ENCODE measurements at regions not wholly inside any gene's neighbourhood (a gene's known extent, or its start where the extent isn't known, plus 50 kb on each side); places are given as distances from the start of the nearest gene placed in this dataset.

GRCh38 chr5:114940709-114941108 lies 229.0 kb downstream of the TRIM36 start:
- no peak overlapping the region for H3K9ac ChIP-seq (ENCODE audit: insufficient read depth in 1 of 2, low read length in 2 of 2)
- H3K27me3 ChIP-seq (ENCODE audit: control insufficient read depth in 3 of 3, insufficient read depth in 3 of 3, low read length in 2 of 3), result no peaks in the 10 kb centered on the region
- no peak for TF ChIP-seq CTCF (IDR thresholded peaks at IDR 0.05; ENCODE audit: control extremely low read depth, extremely low read depth)
- no peaks in the 10 kb centered on the region for H3K36me3 ChIP-seq (ENCODE audit: control insufficient read depth in 4 of 4, insufficient read depth in 4 of 4, low read length in 4 of 4)
- 66 to 83% methylated on average over 1 of the region's 1 CpG for WGBS, 2 donors
- no peak overlapping the region for H3K4me3 ChIP-seq
- DNase-seq, result no peak
- peaks cover 2 to 9% (median 6%) of the 10 kb centered on the region in 4 donors for H3K9me3 ChIP-seq (ENCODE audit: control insufficient read depth in 4 of 4, insufficient read depth in 3 of 4, low read length in 3 of 4)
- ATAC-seq (ENCODE audit: insufficient read depth, low FRiP score), result no peak
- H3K27ac ChIP-seq (ENCODE audit: low read depth in 1 of 2, low read length in 1 of 2), result no peak overlapping the region
- no peaks in the 10 kb centered on the region for H3K4me1 ChIP-seq (ENCODE audit: control insufficient read depth in 5 of 5, insufficient read depth in 5 of 5, low read length in 5 of 5)

DNA sequence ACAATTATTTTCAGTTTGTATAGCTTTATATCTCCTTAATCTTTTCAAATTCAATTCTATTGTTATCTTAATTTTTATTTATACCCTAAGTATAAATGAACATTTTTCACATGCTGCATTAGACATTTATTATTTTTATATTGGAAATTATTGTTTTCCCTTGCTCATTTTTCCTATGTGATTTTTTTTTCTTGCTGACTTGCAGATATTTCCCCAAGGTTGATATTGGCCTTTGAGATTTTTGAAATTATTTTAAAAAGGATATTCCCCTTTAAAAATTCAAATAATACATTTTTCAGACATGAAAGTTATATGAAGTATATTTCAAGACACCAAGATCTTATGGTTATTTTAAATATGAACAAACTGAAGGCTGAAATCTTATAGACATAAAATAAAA lies 234.2 kb downstream of the TRIM36 start:
- Histone ChIP-seq H3K9me3 (ENCODE audit: control insufficient read depth in 4 of 4, insufficient read depth in 3 of 4, low read length in 3 of 4) (peaks cover 0 to 9% (median 5%) of the 10 kb centered on the region in 4 donors), H3K36me3 (ENCODE audit: control insufficient read depth in 4 of 4, insufficient read depth in 4 of 4, low read length in 4 of 4) (no peaks in the 10 kb centered on the region), H3K27ac (ENCODE audit: low read depth in 1 of 2, low read length in 1 of 2) (no peak overlapping the region), H3K27me3 (ENCODE audit: control insufficient read depth in 3 of 3, insufficient read depth in 3 of 3, low read length in 2 of 3) (no peaks in the 10 kb centered on the region), H3K4me3 (no peak overlapping the region), H3K9ac (ENCODE audit: insufficient read depth in 1 of 2, low read length in 2 of 2) (no peak overlapping the region), H3K4me1 (ENCODE audit: control insufficient read depth in 5 of 5, insufficient read depth in 5 of 5, low read length in 5 of 5) (no peaks in the 10 kb centered on the region)
- DNase-seq (no peak), ATAC-seq (ENCODE audit: insufficient read depth, low FRiP score) (no peak)
- no peak for TF ChIP-seq CTCF (IDR thresholded peaks at IDR 0.05; ENCODE audit: control extremely low read depth, extremely low read depth)

- DNase-seq (no peak), ATAC-seq (ENCODE audit: insufficient read depth, low FRiP score) (no peak)
- H3K27ac ChIP-seq (ENCODE audit: low read depth in 1 of 2, low read length in 1 of 2), result no peak overlapping the region
- no peaks in the 10 kb centered on the region for H3K36me3 ChIP-seq (ENCODE audit: control insufficient read depth in 4 of 4, insufficient read depth in 4 of 4, low read length in 4 of 4)
- no peaks in the 10 kb centered on the region for H3K4me1 ChIP-seq (ENCODE audit: control insufficient read depth in 5 of 5, insufficient read depth in 5 of 5, low read length in 5 of 5)
- H3K4me3 ChIP-seq, result no peak overlapping the region
- no peaks in the 10 kb centered on the region for H3K27me3 ChIP-seq (ENCODE audit: control insufficient read depth in 3 of 3, insufficient read depth in 3 of 3, low read length in 2 of 3)
- TF ChIP-seq CTCF (IDR thresholded peaks at IDR 0.05; ENCODE audit: control extremely low read depth, extremely low read depth), result no peak
- peaks cover 0 to 6% (median 1%) of the 10 kb centered on the region in 4 donors for H3K9me3 ChIP-seq (ENCODE audit: control insufficient read depth in 4 of 4, insufficient read depth in 3 of 4, low read length in 3 of 4)
- 91 to 92% methylated on average over 27 to 32 of the region's 32 CpGs for WGBS, 2 donors
- no peak overlapping the region for H3K9ac ChIP-seq (ENCODE audit: insufficient read depth in 1 of 2, low read length in 2 of 2)
These were observed 240.9 kb downstream of the TRIM36 start for GRCh38 chr5:114928644-114929462.

Measured in lung (tissue), 11 donors.